8988T (cell line): ENCODE measurements at regions not wholly inside any gene's neighbourhood (a gene's known extent, or its start where the extent isn't known, plus 50 kb on each side); places are given as distances from the start of the nearest gene placed in this dataset.
"Not testable (repeated sequence)": the region's sequence is repeated elsewhere in the genome, so short reads cannot be mapped to it uniquely, and the experiment has no call there.

Experiments used
- DNase-seq: peaks from one replicate; pipeline ENCODE4 v3.0.0; 2011

DNA sequence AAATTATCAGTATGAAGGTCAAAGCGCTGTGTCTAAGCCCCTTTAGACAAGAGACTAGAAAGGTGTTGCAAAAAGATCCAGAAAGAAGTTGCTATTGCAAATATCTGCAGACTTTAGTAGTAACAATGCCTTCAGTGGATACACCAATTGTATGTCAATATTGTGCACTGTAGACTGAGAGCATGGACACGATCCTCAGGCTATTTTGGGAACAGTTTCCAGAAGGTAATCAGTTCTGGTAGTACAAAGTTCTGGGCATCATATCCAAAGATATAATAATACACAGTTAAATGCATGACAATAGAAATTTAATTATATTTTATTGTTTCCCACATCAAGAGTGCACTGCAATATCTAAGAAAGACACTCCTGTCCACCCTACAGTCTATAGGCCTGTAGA is 84.1 kb upstream of the LUZP2 start:
- no peak for DNase-seq

DNA sequence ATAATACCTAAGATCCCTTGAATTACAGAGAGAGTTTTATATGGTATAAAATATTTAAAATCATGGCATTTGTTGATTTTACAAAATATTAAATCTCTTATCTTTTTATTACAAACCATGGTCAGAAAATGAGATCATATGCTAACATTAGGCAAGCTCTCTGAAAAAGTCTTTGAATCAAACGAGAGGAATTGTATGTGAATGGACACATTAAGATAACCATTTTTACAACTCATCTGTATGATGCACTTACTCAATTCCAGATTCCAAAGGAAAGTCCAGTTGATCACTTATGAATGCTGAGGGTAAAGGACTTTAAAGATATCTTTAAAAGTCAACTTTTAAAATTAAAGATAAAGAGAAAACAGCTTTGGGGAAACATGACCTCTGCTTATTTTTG is 83.5 kb upstream of the LUZP2 start:
- DNase-seq: no peak

DNA sequence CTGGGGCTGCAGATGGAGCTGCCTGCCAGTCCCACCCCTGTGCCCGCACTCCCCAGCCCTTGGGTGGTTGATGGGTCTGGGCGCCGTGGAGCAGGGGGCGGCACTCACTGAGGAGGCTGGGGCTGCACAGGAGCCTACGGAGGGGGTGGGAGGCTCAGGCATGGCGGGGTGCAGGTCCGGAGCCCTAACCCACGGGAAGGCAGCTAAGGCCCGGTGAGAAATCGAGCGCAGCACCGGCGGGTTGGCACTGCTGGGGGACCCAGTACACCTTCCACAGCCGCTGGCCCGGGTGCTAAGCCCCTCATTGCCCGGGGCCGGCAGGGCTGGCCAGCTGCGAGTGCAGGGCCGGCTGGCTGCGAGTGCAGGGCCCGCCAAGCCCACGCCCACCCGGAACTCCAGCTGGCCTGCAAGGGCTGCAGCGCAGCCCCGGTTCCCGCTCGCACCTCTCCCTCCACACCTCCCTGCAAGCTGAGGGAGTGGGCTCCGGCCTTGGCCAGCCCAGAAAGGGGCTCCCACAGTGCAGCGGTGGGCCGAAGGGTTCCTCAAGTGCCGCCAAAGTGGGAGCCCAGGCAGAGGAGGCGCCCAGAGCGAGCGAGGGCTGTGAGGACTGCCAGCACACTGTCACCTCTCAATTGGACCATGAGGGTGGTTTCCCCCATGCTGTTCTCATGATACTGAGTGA is 80.8 kb upstream of the LUZP2 start:
- not testable (repeated sequence) for DNase-seq

DNA sequence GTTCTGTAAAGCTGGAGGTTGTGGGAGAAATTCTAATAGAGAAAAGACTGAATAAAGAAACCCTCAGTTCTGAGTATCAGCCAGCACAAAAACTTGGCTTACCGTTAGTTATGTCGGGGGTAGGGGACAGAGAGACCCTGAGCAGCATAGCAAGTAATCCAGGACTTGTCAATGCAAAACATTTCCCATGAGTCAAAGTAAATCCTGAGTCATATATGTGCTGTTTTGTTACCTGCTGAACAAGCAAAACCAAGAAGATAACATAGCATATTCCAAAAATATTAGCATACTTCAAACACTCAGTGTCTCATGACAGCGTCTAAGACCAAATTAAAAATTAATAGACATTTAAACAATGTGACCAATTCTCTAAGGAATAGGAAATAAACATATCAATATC is 75.1 kb upstream of the LUZP2 start:
- DNase-seq: no peak

DNA sequence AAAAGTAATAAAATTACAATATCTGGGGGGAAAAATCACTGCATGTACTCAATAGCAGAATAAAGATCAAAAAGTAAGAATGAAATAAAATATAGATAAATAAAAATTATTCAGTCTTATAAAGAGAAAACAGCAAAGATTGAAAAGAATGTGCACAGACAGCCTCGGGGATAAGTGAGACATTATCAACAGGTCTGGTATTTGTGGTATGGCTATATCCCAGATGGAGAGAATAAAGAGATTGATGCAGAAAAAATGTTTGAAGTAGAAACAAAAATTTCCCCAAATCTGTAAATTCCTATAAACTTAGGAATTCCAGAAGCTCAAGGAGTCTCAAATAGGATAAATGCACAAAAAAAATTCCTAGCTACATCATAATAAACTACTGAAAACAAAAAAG is 74.5 kb upstream of the LUZP2 start:
- DNase-seq: no peak

DNA sequence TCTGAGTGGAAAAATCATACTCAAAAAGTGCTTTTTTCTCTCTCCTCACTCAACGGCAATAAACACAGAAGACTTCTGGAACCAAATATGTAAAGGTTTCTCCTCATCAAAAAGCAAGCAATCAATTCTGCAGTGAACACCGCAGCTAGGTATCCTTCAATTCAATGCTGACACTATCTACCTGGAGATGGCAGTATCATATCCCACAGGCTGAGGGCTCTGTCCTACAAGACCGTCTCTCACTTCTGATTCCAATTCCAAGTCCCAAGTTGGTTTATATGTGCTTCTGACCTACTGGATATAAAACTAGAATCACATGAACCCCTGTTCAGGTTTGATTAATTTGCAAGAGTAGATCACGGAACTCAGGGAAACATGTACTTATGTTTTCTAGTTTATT is 59.7 kb upstream of the LUZP2 start:
- DNase-seq: no peak
